ENCODE measurements at regions not wholly inside any gene's neighbourhood (a gene's known extent, or its start where the extent isn't known, plus 50 kb on each side); places are given as distances from the start of the nearest gene placed in this dataset.
"Not testable (repeated sequence)": the region's sequence is repeated elsewhere in the genome, so short reads cannot be mapped to it uniquely, and the experiment has no call there.

- DNase-seq: no peak
These were observed 538.7 kb downstream of the TRIB2 start for GRCh38 chr2:13255485-13255884.

GRCh38 chr2:13260402-13260801 lies 543.7 kb downstream of the TRIB2 start:
- no peak for DNase-seq

- DNase-seq: no peak
These were observed 549.4 kb downstream of the TRIB2 start for GRCh38 chr2:13266166-13266565.

GRCh38 chr2:13284688-13285087 lies 568.0 kb downstream of the TRIB2 start:
- DNase-seq: no peak

GRCh38 chr2:13289310-13289709 lies 572.6 kb downstream of the TRIB2 start:
- DNase-seq: no peak

- not testable (repeated sequence) for DNase-seq
These were observed 591.7 kb downstream of the TRIB2 start for GRCh38 chr2:13308478-13308805.

- DNase-seq: no peak
These were observed 592.3 kb downstream of the TRIB2 start for GRCh38 chr2:13308989-13309388.

- no peak for DNase-seq
These were observed 615.3 kb downstream of the TRIB2 start for GRCh38 chr2:13332060-13332459.

- not testable (repeated sequence) for DNase-seq
These were observed 617.3 kb downstream of the TRIB2 start for GRCh38 chr2:13334071-13334470.

- no peak for DNase-seq
These were observed 617.8 kb downstream of the TRIB2 start for GRCh38 chr2:13334545-13334944.

GRCh38 chr2:13335862-13336535 lies 619.3 kb downstream of the TRIB2 start:
- DNase-seq: no peak

- no peak for DNase-seq
These were observed 634.3 kb downstream of the TRIB2 start for GRCh38 chr2:13351068-13351467.

GRCh38 chr2:13353083-13353482 lies 636.3 kb downstream of the TRIB2 start:
- DNase-seq: no peak

GRCh38 chr2:13354031-13354430 lies 637.3 kb downstream of the TRIB2 start:
- DNase-seq: no peak

GRCh38 chr2:13381928-13382327 lies 665.2 kb downstream of the TRIB2 start:
- not testable (repeated sequence) for DNase-seq

- not testable (repeated sequence) for DNase-seq
These were observed 672.4 kb downstream of the TRIB2 start for GRCh38 chr2:13389172-13389571.

GRCh38 chr2:13390676-13391075 lies 673.9 kb downstream of the TRIB2 start:
- DNase-seq: no peak

- no peak for DNase-seq
These were observed 684.6 kb downstream of the TRIB2 start for GRCh38 chr2:13401312-13401711.

- no peak for DNase-seq
These were observed 697.3 kb downstream of the TRIB2 start for GRCh38 chr2:13413989-13414388.

GRCh38 chr2:13414897-13415296 lies 698.2 kb downstream of the TRIB2 start:
- DNase-seq: no peak

GRCh38 chr2:13433954-13434353 lies 717.2 kb downstream of the TRIB2 start:
- no peak for DNase-seq

- DNase-seq: not testable (repeated sequence)
These were observed 727.0 kb downstream of the TRIB2 start for GRCh38 chr2:13443554-13444261.

- DNase-seq: no peak
These were observed 745.7 kb downstream of the TRIB2 start for GRCh38 chr2:13462464-13462863.

GRCh38 chr2:13466076-13466475 lies 749.3 kb downstream of the TRIB2 start:
- DNase-seq: no peak

- no peak for DNase-seq
These were observed 757.8 kb downstream of the TRIB2 start for GRCh38 chr2:13474538-13474937.
